K562 (cell line): ENCODE measurements at regions not wholly inside any gene's neighbourhood (a gene's known extent, or its start where the extent isn't known, plus 50 kb on each side); places are given as distances from the start of the nearest gene placed in this dataset.

Experiments
- ATAC-seq: fragments of 200-7000 bp; cut with Tn5 transposase; 3 replicates; pipeline ENCODE4 v1.9.1; 2020; ENCODE audit warnings: moderate library complexity
- BruUV-seq: library from RNA; stranded (reverse); fragments of 400-500 nt; replicated peaks from 2 replicates; lab custom pipeline; 2021; lab: Mats Ljungman, UMichigan
- CTCF ChIA-PET: fragments of 300-600 bp; formaldehyde crosslinking; extraction: SDS; loops from one replicate; lab custom pipeline; 2021; ENCODE audit warnings: low intra/inter-chr PET ratio; lab: Yijun Ruan, JAX
- POLR2A ChIA-PET: fragments of 300-600, 350-650 bp; sonication (Branson Sonifier 250); formaldehyde crosslinking; extraction: SDS; loops from one replicate; lab custom pipeline; 2021; ENCODE audit warnings: antibody characterized with exemption, inconsistent platforms; lab: Yijun Ruan, JAX
- DNase-seq, 4 experiments: peaks; one replicate each; pipeline versions ENCODE4 v3.0.0 to v3.0.0-alpha.2; 2011 to 2018; ENCODE audit warnings: low spot score in 3 of 4, mixed read lengths in 3 of 4; ENCODE audit errors: extremely low read depth in 1 of 4
- FAIRE-seq: peaks from 2 replicates; lab custom pipeline; 2011; peaks lifted over from hg19 to GRCh38; lab: Jason Lieb, UNC
- H2AFZ ChIP-seq: 2 replicates; pipeline ENCODE4 v1.6.0; 2011; ENCODE audit warnings: low read depth, low read length, control low read depth, inconsistent platforms
- H3K27ac ChIP-seq: fragments of 200-600 bp; 3 replicates; pipeline ENCODE4 v1.8.0; 2011; ENCODE audit warnings: low read depth, mild to moderate bottlenecking, control low read depth, inconsistent platforms, low read length, moderate library complexity, mixed read lengths; ENCODE audit errors: extremely low read depth
- H3K27me3 ChIP-seq, 2 experiments: fragments of 300-600 bp in 1 of 2; 2 replicates in 1 of 2; 3 replicates in 1 of 2; pipeline versions ENCODE4 v1.6.0 to v1.8.0; 2011; ENCODE audit warnings: inconsistent platforms in 2 of 2, low read length in 2 of 2, mild to moderate bottlenecking in 1 of 2, mixed read lengths in 1 of 2, moderate library complexity in 1 of 2; ENCODE audit not compliant: control insufficient read depth in 2 of 2, insufficient read depth in 2 of 2
- H3K36me3 ChIP-seq: fragments of 300-600 bp; 3 replicates; pipeline ENCODE4 v1.8.0; 2011; ENCODE audit warnings: mild to moderate bottlenecking, low read length, inconsistent platforms; ENCODE audit not compliant: control insufficient read depth, insufficient read depth
- H3K4me1 ChIP-seq, 2 experiments: fragments of 200-600 bp in 1 of 2; replicated peaks in 1 of 2; 2 replicates in 1 of 2; 3 replicates in 1 of 2; pipeline versions ENCODE4 v1.5.1 to v1.8.0; 2011; ENCODE audit warnings: inconsistent platforms in 2 of 2, low read length in 2 of 2, mild to moderate bottlenecking in 1 of 2, mixed read lengths in 1 of 2, moderate library complexity in 1 of 2; ENCODE audit not compliant: control insufficient read depth in 2 of 2, insufficient read depth in 2 of 2
- H3K4me2 ChIP-seq: 2 replicates; pipeline ENCODE4 v1.6.1; 2011; ENCODE audit warnings: low read length, control low read depth, inconsistent platforms, mixed read lengths; ENCODE audit not compliant: insufficient read depth
- H3K4me3 ChIP-seq: fragments of 200-600 bp; sonication (generic), shearing (Covaris generic); 2 replicates; pipeline ENCODE4 v1.5.1; 2016; ENCODE audit warnings: control low read depth, inconsistent platforms
- H3K79me2 ChIP-seq: fragments of 200-600 bp; 3 replicates; pipeline ENCODE4 v1.8.0; 2011; ENCODE audit warnings: low read length, inconsistent platforms; ENCODE audit not compliant: control insufficient read depth, insufficient read depth
- H3K9ac ChIP-seq, 2 experiments: 2 replicates each; pipeline versions ENCODE4 v1.6.0 to v1.6.1; 2011; ENCODE audit warnings: low read depth in 2 of 2, low read length in 2 of 2, control low read depth in 1 of 2, inconsistent platforms in 1 of 2, mild to moderate bottlenecking in 1 of 2, mixed read lengths in 1 of 2; ENCODE audit not compliant: insufficient read depth in 1 of 2
- H3K9me1 ChIP-seq: one replicate; pipeline ENCODE4 v1.6.0; 2011; ENCODE audit warnings: inconsistent platforms, mild to moderate bottlenecking, low read length, moderate library complexity; ENCODE audit not compliant: control insufficient read depth, insufficient read depth
- H3K9me3 ChIP-seq: replicated peaks from 2 replicates; pipeline ENCODE4 v1.5.1; 2011; ENCODE audit warnings: low read depth, low read length, inconsistent platforms; ENCODE audit not compliant: control insufficient read depth, insufficient read depth
- H4K20me1 ChIP-seq: replicated peaks from 2 replicates; pipeline ENCODE4 v1.6.1; 2011; ENCODE audit warnings: low read length, inconsistent platforms, mixed read lengths; ENCODE audit not compliant: control insufficient read depth, insufficient read depth
- BACH1 ChIP-seq: fragments of 200-800 bp; sonication (Bioruptor generic); IDR thresholded peaks from 2 replicates; pipeline ENCODE4 v1.6.1; 2016; ENCODE audit warnings: missing genetic modification characterization, missing compliant biosample characterization
- CLOCK ChIP-seq: fragments of 250-450 bp; sonication (Bioruptor Pico); IDR thresholded peaks from 2 replicates; pipeline ENCODE4 v1.4.0; 2020; ENCODE audit warnings: mild to moderate bottlenecking, moderate library complexity, borderline replicate concordance
- EZH2 ChIP-seq: IDR thresholded peaks from 2 replicates; pipeline ENCODE4 v1.6.1; 2012; ENCODE audit warnings: low read depth, mild to moderate bottlenecking, inconsistent platforms, low read length, borderline replicate concordance
- NFE2 ChIP-seq: IDR thresholded peaks from 2 replicates; pipeline ENCODE4 v1.6.1; 2014; ENCODE audit warnings: antibody characterized with exemption, low read depth
- POLR3G ChIP-seq: IDR thresholded peaks from 2 replicates; pipeline ENCODE4 v1.6.1; 2011; ENCODE audit not compliant: insufficient read length, insufficient replicate concordance; ENCODE audit errors: extremely low read depth
- SMARCA4 ChIP-seq: fragments of 450-650 bp; IDR thresholded peaks from 2 replicates; pipeline ENCODE4 v1.6.1; 2016
- ZFP1 ChIP-seq: fragments of 450-650 bp; formaldehyde crosslinking; IDR thresholded peaks from 2 replicates; pipeline ENCODE4 v1.4.0; 2020; ENCODE audit warnings: mild to moderate bottlenecking, mixed read lengths
- ZFP36 ChIP-seq: fragments of 150-350 bp; IDR thresholded peaks from 2 replicates; pipeline ENCODE4 v1.6.1; 2018; ENCODE audit warnings: low read length, low read depth; ENCODE audit not compliant: partially characterized antibody
- ZNF174 ChIP-seq: fragments of 250-450 bp; sonication (Bioruptor Pico); IDR thresholded peaks from 2 replicates; pipeline ENCODE4 v1.4.0; 2020; ENCODE audit warnings: mild to moderate bottlenecking
- ZNF76 ChIP-seq: fragments of 250-450 bp; sonication (Bioruptor Pico); IDR thresholded peaks from 2 replicates; pipeline ENCODE4 v1.4.0; 2020; ENCODE audit warnings: mild to moderate bottlenecking, moderate library complexity, borderline replicate concordance
- ZNF764 ChIP-seq: fragments of 250-450 bp; sonication (Bioruptor Pico); IDR thresholded peaks from 2 replicates; pipeline ENCODE4 v1.4.0; 2020; ENCODE audit warnings: low read depth, mild to moderate bottlenecking, moderate library complexity
- ZZZ3 ChIP-seq: fragments of 450-650 bp; IDR thresholded peaks from 2 replicates; pipeline ENCODE4 v1.6.1; 2016; ENCODE audit warnings: antibody characterized with exemption, mild to moderate bottlenecking, moderate library complexity
- WGBS: fragments of 100-300 bp; shearing (Covaris generic); methylation state at CpG from one replicate; pipeline ENCODE4 v1.1.6; 2016; ENCODE audit warnings: low coverage, mixed read lengths; ENCODE audit not compliant: insufficient coverage; ENCODE audit errors: missing lambda C conversion rate; 5-methylcytosine and 5-hydroxymethylcytosine counted together
- in situ Hi-C: fragments of 300-500 bp; cut with MboI; formaldehyde crosslinking; loops from 4 replicates; pipeline ENCODE4 v1.15.0; 2018; ENCODE audit warnings: inconsistent platforms, mixed read lengths
- intact Hi-C: fragments of 100-400 bp; cut with micrococcal nuclease; formaldehyde crosslinking; loops from 2 replicates; pipeline ENCODE4 v1.14.2; 2022
- TF ChIP-seq, protein P1 (sequence below): sonication (generic); formaldehyde crosslinking; IDR thresholded peaks from 2 replicates; pipeline ENCODE4 v1.8.1; 2023; ENCODE audit warnings: mild to moderate bottlenecking, missing genetic modification reagents
- TF ChIP-seq, protein P2 (sequence below): fragments of 450-650 bp; IDR thresholded peaks from 2 replicates; pipeline ENCODE4 v1.6.1; 2017; ENCODE audit warnings: antibody characterized with exemption
- TF ChIP-seq, protein P3 (sequence below): fragments of 450-650 bp; IDR thresholded peaks from 2 replicates; pipeline ENCODE4 v1.6.1; 2018; ENCODE audit warnings: mild to moderate bottlenecking, low read depth; ENCODE audit not compliant: partially characterized antibody

GRCh38 chr21:16634515-16634914 lies 878.3 kb upstream of the CXADR start:
- no peaks in the 10 kb centered on the region for H3K36me3 ChIP-seq
- H3K4me3 ChIP-seq = no peak overlapping the region
- FAIRE-seq (no peak), ATAC-seq (no peak), DNase-seq (no peak)
- WGBS = 0% methylated on average over 2 of the region's 4 CpGs
- ChIA-PET POLR2A (no interaction called here), CTCF (no interaction called here)
- H3K9ac ChIP-seq = no peak overlapping the region
- BruUV-seq = no TSS peak
- no peaks in the 10 kb centered on the region for H3K4me1 ChIP-seq
- H3K79me2 ChIP-seq = no peaks in the 10 kb centered on the region
- no peak overlapping the region for H3K27ac ChIP-seq
- in situ Hi-C loops (no loop called here), intact Hi-C loops (no loop called here)
- no peaks in the 10 kb centered on the region for H3K9me1 ChIP-seq
- no peaks in the 10 kb centered on the region for H3K27me3 ChIP-seq
- H3K4me2 ChIP-seq = no peak overlapping the region
- H2AFZ ChIP-seq = no peak overlapping the region
- H4K20me1 ChIP-seq = no peaks in the 10 kb centered on the region
- H3K9me3 ChIP-seq = no peaks in the 10 kb centered on the region
- TF ChIP-seq, protein P1, sequence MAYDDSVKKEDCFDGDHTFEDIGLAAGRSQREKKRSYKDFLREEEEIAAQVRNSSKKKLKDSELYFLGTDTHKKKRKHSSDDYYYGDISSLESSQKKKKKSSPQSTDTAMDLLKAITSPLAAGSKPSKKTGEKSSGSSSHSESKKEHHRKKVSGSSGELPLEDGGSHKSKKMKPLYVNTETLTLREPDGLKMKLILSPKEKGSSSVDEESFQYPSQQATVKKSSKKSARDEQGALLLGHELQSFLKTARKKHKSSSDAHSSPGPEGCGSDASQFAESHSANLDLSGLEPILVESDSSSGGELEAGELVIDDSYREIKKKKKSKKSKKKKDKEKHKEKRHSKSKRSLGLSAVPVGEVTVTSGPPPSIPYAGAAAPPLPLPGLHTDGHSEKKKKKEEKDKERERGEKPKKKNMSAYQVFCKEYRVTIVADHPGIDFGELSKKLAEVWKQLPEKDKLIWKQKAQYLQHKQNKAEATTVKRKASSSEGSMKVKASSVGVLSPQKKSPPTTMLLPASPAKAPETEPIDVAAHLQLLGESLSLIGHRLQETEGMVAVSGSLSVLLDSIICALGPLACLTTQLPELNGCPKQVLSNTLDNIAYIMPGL (CRISPR knock-in tag) = no peak
- no peak for TF ChIP-seq ZFP1 (CRISPR knock-in tag)
- TF ChIP-seq ZNF764 (CRISPR knock-in tag) = no peak
- TF ChIP-seq ZZZ3 = no peak
- TF ChIP-seq ZNF76 (CRISPR knock-in tag) = no peak
- no peak for TF ChIP-seq CLOCK (CRISPR knock-in tag)
- TF ChIP-seq NFE2 = no peak
- TF ChIP-seq, protein P2, sequence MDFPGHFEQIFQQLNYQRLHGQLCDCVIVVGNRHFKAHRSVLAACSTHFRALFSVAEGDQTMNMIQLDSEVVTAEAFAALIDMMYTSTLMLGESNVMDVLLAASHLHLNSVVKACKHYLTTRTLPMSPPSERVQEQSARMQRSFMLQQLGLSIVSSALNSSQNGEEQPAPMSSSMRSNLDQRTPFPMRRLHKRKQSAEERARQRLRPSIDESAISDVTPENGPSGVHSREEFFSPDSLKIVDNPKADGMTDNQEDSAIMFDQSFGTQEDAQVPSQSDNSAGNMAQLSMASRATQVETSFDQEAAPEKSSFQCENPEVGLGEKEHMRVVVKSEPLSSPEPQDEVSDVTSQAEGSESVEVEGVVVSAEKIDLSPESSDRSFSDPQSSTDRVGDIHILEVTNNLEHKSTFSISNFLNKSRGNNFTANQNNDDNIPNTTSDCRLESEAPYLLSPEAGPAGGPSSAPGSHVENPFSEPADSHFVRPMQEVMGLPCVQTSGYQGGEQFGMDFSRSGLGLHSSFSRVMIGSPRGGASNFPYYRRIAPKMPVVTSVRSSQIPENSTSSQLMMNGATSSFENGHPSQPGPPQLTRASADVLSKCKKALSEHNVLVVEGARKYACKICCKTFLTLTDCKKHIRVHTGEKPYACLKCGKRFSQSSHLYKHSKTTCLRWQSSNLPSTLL = no peak
- TF ChIP-seq BACH1 (tag) = no peak
- no peak for TF ChIP-seq SMARCA4
- TF ChIP-seq ZFP36 = no peak
- no peak for TF ChIP-seq POLR3G
- TF ChIP-seq ZNF174 (CRISPR knock-in tag) = no peak
- TF ChIP-seq EZH2 = no peak
- TF ChIP-seq, protein P3, sequence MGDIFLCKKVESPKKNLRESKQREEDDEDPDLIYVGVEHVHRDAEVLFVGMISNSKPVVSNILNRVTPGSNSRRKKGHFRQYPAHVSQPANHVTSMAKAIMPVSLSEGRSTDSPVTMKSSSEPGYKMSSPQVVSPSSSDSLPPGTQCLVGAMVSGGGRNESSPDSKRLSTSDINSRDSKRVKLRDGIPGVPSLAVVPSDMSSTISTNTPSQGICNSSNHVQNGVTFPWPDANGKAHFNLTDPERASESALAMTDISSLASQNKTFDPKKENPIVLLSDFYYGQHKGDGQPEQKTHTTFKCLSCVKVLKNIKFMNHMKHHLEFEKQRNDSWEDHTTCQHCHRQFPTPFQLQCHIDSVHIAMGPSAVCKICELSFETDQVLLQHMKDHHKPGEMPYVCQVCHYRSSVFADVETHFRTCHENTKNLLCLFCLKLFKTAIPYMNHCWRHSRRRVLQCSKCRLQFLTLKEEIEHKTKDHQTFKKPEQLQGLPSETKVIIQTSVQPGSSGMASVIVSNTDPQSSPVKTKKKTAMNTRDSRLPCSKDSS = no peak
